ENCODE measurements at regions not wholly inside any gene's neighbourhood (a gene's known extent, or its start where the extent isn't known, plus 50 kb on each side); places are given as distances from the start of the nearest gene placed in this dataset.

DNA sequence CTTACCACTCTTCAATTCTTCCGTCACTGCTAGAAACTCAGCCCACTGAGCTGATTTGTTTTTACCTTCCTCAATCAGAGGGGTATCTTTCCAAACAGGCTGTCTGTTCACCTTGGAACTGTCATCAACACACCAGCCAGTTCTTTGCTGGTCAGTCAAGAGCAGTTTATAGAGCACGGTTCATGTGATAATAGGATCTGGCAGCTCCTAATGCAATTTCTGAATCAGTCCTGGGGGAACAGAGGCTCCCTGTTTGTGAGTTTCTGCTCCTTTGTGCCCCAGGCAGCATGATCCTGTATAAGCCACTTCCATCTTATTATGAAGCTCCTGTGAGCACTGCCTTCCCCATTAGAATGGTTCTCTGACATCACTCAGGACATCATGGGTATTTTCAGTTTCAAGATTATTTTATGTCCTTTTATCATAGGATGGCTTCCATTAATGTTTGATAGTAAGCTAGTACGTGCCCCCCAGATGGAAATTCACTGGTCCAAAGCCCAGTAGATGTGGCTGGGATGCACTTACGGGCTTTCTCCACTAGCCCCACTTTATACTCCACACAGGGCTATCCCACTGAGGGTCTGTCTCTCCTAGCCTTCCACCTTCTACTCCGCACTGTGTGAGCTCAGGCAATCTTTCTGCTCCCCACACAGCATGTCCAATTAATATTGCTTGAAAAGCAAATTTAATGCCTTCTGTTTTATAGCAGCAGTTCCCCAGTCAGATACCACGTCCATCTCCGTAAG lies 85.5 kb upstream of the SPIN1 start:
- DNase-seq (ENCODE audit: low spot score in 2 of 2): no peak
- ATAC-seq: no peak
- H3K9me3 Mint-ChIP-seq: no peaks in the 10 kb centered on the region
- H3K4me3 Mint-ChIP-seq: no peak overlapping the region
- H3K36me3 Mint-ChIP-seq: no peaks in the 10 kb centered on the region
- H3K4me1 Mint-ChIP-seq: peaks cover 39% of the 10 kb centered on the region
- H3K27ac Mint-ChIP-seq: peak overlapping the region; percentile 66

DNA sequence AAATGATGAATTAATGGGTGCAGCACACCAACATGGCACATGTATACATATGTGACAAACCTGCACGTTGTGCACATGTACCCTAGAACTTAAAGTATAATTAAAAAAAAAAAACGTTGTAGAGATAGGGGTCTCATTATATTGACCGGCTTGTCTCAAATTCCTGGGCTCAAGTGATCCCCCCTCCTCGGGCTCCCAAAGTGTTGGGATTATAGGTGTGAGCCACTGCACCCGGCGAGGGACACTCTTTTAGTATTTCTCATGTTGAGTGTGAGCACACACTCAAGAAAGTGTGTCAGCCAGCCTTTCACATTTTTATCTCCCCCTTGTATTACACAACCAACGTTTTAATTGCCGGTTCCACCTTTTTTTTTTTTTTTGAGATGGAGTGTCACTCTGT lies 87.7 kb upstream of the SPIN1 start:
- no peak for ATAC-seq
- no peak for DNase-seq (ENCODE audit: low spot score in 2 of 2)
- H3K9me3 Mint-ChIP-seq: peaks cover 4% of the 10 kb centered on the region
- no peak overlapping the region for H3K27ac Mint-ChIP-seq
- no peaks in the 10 kb centered on the region for H3K36me3 Mint-ChIP-seq
- H3K4me1 Mint-ChIP-seq: peaks cover 33% of the 10 kb centered on the region
- H3K4me3 Mint-ChIP-seq: no peak overlapping the region

DNA sequence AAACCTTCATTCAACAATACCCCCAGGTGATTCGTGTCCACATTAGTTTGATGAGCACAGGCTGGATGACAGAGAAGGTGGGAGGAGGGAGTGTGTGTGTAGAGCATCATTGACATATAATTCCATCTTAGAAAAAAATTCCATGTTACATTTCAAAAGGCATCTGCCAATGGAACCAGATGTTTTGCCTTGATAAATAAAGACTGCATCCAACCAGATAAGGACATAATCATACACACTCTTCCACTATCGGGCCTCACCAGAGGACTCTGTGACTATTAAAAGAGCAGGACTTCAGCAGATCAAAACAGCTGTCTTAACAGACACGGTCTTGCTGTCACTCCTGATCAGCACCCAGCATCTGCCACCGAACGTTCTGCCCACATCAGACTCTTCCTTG lies 96.4 kb upstream of the SPIN1 start:
- H3K9me3 Mint-ChIP-seq: no peaks in the 10 kb centered on the region
- ATAC-seq (no peak), DNase-seq (ENCODE audit: low spot score in 2 of 2) (no peak)
- H3K27ac Mint-ChIP-seq: no peak overlapping the region
- H3K4me3 Mint-ChIP-seq: no peak overlapping the region
- no peaks in the 10 kb centered on the region for H3K4me1 Mint-ChIP-seq
- H3K36me3 Mint-ChIP-seq: no peaks in the 10 kb centered on the region

DNA sequence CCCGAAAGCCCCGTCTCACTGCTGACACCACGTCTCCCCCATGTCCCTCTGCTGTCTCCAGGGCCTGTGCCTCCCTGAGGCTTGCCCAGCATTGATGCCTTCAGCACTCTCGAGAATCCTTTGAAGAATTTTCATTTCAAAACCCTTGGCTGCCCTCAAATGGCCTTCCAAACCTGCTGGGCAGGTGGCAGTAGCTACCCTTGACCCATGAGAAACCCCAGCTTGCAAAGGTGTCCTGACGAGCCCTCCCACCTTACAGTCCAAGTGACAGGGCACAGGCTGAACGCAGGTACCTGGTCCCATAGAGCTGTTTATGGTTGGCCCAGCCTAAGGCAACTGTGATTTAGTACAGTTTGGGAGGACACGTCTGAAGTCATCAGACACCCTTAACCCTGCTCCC lies 97.2 kb upstream of the SPIN1 start:
- no peak for ATAC-seq

DNA sequence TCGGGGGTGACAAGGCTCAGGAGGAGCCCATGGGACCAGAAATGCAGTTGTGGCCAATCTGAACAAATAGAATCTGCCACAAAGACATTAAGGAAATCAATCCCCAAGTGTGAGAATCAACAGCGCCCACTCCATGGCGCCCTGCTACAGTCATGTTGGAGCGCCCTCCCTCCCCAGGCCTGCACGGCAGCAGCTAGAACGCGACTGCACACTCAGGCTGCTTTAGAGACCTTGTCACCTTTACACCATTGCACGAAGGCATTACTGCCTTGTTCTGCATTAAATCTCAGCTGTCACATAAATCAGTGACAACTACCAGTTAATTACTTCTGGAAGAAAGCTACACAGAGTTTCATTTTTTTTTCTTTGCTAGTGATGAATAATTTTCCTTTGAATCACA lies 98.7 kb upstream of the SPIN1 start:
- Mint-ChIP-seq H3K27ac (no peak overlapping the region), H3K9me3 (peaks cover 4% of the 10 kb centered on the region), H3K4me1 (no peaks in the 10 kb centered on the region)

More for the DNA sequence above, 97.2 kb upstream of the SPIN1 start:
- Mint-ChIP-seq H3K4me1 (no peaks in the 10 kb centered on the region), H3K27ac (no peak overlapping the region), H3K9me3 (no peaks in the 10 kb centered on the region), H3K4me3 (no peak overlapping the region), H3K36me3 (no peaks in the 10 kb centered on the region)
- DNase-seq (ENCODE audit: low spot score in 2 of 2): no peak

DNA sequence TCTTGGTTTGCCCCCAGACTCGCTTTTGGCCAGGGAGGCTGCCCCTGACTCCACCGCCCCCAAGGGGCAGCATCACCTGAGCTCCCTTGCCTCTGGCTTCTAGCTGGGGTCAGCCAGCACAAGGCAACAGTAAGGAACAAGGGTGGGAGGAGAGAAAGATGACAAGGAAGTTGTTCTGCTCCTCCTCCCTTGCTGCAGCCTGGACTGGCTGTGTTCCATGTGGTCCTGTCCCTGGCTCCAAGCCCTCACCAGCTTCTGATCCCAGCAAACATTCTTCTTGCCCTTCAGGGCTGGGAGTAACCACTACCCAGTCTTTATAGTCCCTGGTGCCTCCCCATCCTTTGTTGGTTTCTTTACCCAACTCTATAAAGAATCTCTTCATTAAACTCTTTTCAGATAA lies 100.3 kb upstream of the SPIN1 start:
- no peak for DNase-seq (ENCODE audit: low spot score in 2 of 2)
- Mint-ChIP-seq H3K4me1 (no peaks in the 10 kb centered on the region), H3K9me3 (peaks cover 8% of the 10 kb centered on the region), H3K36me3 (no peaks in the 10 kb centered on the region), H3K4me3 (no peak overlapping the region), H3K27ac (no peak overlapping the region)
- no peak for ATAC-seq

More for the DNA sequence above, 98.7 kb upstream of the SPIN1 start:
- no peak for ATAC-seq
- Mint-ChIP-seq H3K4me3 (no peak overlapping the region), H3K36me3 (no peaks in the 10 kb centered on the region)
- no peak for DNase-seq (ENCODE audit: low spot score in 2 of 2)

DNA sequence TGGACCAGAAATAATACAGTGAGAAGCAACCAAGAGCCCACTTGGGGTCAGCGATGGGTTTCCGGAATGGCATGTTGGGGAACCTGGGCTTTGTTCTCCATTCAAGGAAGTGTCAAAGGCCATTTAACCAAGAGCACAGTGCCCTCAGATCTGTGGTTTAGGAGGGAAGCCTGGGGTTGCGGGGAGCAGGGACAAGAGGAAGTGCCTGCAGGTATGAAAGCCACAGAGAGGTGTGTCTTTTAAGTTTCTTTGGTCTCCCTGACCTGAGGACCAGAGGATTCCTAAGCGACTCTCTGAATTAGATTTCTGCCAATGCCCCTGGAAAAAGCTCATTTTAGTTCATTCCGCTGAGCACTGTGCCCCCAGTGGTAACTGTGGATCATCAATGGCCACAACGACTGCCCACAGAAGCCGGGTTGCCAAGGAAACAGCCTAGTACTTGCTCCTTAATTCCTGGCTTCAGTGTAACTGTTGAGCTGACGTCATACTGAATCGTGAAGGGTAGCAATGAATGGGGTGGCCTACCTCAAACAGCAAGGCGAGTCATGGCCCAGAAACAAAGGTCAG lies 107.3 kb upstream of the SPIN1 start:
- peaks cover 10% of the 10 kb centered on the region for H3K9me3 Mint-ChIP-seq
- H3K36me3 Mint-ChIP-seq: no peaks in the 10 kb centered on the region
- H3K4me1 Mint-ChIP-seq: peaks cover 21% of the 10 kb centered on the region
- peak overlapping the region; percentile 49 for H3K27ac Mint-ChIP-seq
- DNase-seq (ENCODE audit: low spot score in 2 of 2) (no peak), ATAC-seq (peak; percentile 75)
- H3K4me3 Mint-ChIP-seq: no peak overlapping the region

DNA sequence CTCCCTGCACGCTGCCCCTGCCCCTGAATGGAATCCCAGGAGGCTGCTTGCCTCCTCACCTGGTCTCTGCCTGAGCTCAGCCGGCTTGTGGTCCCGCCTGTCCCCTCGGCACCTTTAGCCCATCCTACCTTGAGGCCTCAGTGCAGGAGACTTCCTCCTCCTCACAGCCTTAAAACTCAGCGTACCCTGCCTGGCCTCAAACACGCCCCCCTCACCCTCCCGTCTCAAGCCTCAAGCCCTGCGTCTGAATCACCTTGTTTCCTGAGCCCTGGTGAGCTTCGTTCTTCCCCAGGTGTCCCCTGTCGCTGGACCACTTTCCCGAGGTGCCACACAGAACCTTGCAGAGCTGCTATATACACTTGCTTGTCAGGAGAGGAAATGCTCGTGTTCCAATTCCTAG lies 110.2 kb upstream of the SPIN1 start:
- peaks cover 2% of the 10 kb centered on the region for H3K9me3 Mint-ChIP-seq
- peaks cover 21% of the 10 kb centered on the region for H3K4me1 Mint-ChIP-seq
- no peaks in the 10 kb centered on the region for H3K36me3 Mint-ChIP-seq
- DNase-seq (ENCODE audit: low spot score in 2 of 2) (no peak), ATAC-seq (no peak)
- no peak overlapping the region for H3K4me3 Mint-ChIP-seq
- no peak overlapping the region for H3K27ac Mint-ChIP-seq

DNA sequence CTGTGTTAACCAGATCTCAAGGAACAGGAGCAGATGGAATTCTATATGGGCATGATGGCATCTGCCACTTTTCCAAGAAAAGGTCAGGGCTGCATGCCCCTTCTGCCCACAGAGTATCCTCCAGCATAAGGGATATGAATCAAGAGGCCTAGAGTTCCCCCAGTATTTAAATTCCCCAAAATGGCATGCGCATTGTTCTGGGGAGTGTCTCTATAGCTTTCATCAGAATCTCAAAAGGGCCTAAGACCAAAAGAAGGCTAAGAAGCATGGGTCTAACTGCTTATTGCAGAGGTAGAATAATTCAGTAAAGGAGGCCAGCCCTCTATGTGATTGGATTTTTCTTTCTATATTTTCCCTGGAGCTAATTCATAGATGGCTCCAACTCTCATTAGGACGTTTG lies 114.2 kb upstream of the SPIN1 start:
- Mint-ChIP-seq H3K9me3 (no peaks in the 10 kb centered on the region), H3K36me3 (no peaks in the 10 kb centered on the region), H3K4me1 (peaks cover 6% of the 10 kb centered on the region), H3K27ac (no peak overlapping the region), H3K4me3 (no peak overlapping the region)
- ATAC-seq: no peak
- DNase-seq (ENCODE audit: low spot score in 2 of 2): no peak

DNA sequence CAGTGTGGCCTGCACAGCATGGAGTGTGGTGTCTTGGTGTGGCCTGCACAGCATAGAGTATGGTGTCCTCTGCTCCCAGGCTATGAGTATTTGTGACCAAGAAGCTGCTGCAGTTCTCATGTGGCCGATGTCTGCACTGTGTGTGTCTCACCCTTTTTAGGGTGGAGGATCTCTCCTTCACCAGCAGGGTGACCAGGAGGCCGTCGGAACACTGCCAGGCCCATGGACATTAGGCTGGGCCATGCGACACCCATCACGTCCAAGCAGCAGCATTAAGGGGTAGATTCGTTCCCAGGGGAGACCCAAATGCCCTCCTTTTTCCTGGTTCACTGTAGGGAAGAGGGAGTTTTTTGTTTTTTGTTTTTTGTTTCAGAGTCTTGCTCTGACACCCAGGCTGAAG lies 115.3 kb upstream of the SPIN1 start:
- Mint-ChIP-seq H3K36me3 (no peaks in the 10 kb centered on the region), H3K9me3 (no peaks in the 10 kb centered on the region), H3K27ac (no peak overlapping the region), H3K4me3 (no peak overlapping the region), H3K4me1 (peaks cover 6% of the 10 kb centered on the region)
- ATAC-seq (no peak), DNase-seq (ENCODE audit: low spot score in 2 of 2) (no peak)

DNA sequence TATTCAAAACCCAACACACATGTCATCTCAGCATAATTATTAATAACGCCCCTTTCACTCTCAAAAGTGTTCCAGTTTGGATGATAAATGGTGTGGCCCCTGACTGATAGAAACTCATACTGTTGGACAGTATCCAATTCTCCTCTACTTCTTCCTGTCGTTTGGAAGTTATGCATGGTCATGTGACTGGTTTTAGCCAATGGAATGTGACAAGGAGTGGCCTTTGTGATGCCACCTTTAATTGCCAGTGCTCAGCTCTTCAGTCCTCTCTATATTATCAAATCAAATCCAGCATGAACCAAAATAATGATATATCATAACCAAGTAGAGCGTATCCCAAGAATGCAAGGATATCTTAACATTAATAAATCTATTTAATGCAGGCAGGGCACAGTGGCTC lies 117.8 kb upstream of the SPIN1 start:
- no peaks in the 10 kb centered on the region for H3K4me1 Mint-ChIP-seq
- H3K4me3 Mint-ChIP-seq: no peak overlapping the region
- H3K9me3 Mint-ChIP-seq: no peaks in the 10 kb centered on the region
- H3K36me3 Mint-ChIP-seq: no peaks in the 10 kb centered on the region
- DNase-seq (ENCODE audit: low spot score in 2 of 2) (no peak), ATAC-seq (no peak)
- no peak overlapping the region for H3K27ac Mint-ChIP-seq

DNA sequence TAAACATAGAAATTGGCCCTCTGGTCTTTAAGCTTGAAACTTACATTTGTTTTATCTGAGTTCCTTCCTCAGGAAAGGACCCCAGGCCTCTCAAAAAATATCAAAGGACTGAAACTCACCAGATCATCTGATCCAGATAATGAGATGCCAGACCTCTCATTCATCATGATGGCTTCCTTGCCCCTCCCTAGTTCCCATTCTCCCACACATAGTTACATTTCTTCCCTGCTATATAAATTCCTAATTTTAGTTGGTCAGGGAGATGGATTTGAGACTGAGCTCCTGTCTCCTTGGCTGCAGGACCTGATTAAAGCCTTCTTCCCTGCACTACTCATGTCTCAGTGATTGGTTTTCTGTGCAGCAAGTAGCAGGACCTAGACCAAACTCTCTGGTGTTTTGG lies 119.4 kb upstream of the SPIN1 start:
- Mint-ChIP-seq H3K9me3 (no peaks in the 10 kb centered on the region), H3K27ac (no peak overlapping the region), H3K36me3 (no peaks in the 10 kb centered on the region), H3K4me3 (no peak overlapping the region), H3K4me1 (no peaks in the 10 kb centered on the region)
- no peak for DNase-seq (ENCODE audit: low spot score in 2 of 2)
- ATAC-seq: no peak

DNA sequence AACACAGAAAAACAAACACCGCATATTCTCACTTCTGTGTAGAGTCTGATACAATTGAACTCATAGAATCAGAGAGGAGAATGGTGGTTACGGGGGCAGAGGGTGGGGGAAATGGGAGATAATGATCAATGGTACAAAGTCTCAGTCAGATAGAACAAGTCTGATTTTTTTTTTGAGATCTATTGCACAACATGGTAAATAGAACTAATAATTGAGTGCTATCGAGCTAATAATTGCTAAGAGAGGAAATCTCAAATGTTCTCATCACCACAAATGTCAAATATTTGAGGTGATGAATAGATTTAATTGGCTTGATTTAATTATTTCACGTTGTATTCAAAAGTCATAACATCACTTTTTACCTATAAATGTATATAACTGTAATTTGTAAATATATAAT lies 121.0 kb upstream of the SPIN1 start:
- ATAC-seq: no peak
- Mint-ChIP-seq H3K9me3 (no peaks in the 10 kb centered on the region), H3K4me1 (no peaks in the 10 kb centered on the region)

DNA sequence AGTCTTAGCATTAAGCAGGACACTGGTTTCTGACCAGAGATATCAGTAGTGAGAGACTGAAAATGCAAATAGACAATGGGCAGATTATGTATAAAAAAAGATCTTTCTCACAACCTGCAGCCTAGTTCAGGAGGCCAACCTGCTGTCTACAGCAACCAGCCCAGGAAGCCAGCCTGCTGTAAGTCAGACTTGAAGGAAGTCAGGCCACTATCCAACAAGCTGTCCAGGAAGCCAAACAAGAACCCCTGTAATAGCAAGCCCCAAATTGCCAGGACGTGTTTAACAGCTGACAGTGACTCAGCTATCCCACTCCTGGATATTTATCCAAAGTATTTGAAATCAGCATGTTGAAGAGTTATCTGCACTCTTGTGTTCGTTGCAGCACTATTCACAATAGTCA lies 121.8 kb upstream of the SPIN1 start:
- Mint-ChIP-seq H3K27ac (no peak overlapping the region), H3K36me3 (no peaks in the 10 kb centered on the region), H3K4me1 (no peaks in the 10 kb centered on the region), H3K9me3 (no peaks in the 10 kb centered on the region), H3K4me3 (no peak overlapping the region)
- DNase-seq (ENCODE audit: low spot score in 2 of 2): no peak
- no peak for ATAC-seq

More for the DNA sequence above, 121.0 kb upstream of the SPIN1 start:
- no peak overlapping the region for H3K4me3 Mint-ChIP-seq
- DNase-seq (ENCODE audit: low spot score in 2 of 2): no peak
- no peaks in the 10 kb centered on the region for H3K36me3 Mint-ChIP-seq
- no peak overlapping the region for H3K27ac Mint-ChIP-seq

DNA sequence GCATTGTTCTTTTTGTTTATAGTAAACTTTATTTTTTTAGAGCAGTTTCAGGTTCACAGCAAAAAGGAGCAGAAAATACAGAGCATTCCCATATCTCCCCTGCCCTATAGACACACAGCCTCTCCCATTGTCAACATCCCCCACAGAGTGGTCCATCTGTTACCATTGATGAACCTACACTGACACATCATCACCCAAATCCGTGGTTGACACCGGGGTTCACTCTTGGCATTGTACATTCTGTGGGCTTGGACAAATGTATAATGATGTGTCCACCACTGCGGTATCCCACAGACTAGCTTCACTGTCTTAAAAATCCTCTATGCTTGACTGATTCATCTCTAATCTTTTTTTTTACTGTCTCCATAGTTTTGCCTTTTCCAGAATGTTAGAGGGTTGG lies 120.7 kb upstream of the SPATA31C2 start:
- Mint-ChIP-seq H3K36me3 (no peaks in the 10 kb centered on the region), H3K4me3 (no peak overlapping the region), H3K4me1 (no peaks in the 10 kb centered on the region), H3K9me3 (no peaks in the 10 kb centered on the region), H3K27ac (no peak overlapping the region)
- ATAC-seq (no peak), DNase-seq (ENCODE audit: low spot score in 2 of 2) (no peak)

DNA sequence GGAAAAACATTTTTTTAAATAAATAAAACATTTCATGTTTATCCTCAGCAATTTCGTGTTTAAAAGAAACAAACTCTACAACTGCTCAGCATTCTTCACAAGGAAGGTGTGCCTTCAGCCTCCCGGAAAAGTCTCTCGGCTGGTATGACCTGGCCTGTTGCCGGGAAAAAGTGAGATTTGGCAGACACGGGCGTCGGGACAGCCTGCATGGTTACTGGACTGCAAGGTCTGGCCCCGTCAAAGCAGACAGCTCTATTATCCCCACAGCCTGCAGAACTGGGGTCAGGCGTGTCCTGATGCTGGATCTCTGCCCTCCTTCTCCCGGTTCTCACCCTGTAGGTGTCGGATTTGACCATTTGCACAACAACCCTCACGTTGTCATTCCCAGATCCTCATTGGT lies 120.3 kb upstream of the SPATA31C2 start:
- Mint-ChIP-seq H3K36me3 (no peaks in the 10 kb centered on the region), H3K9me3 (no peaks in the 10 kb centered on the region)
- ATAC-seq: no peak

More for the DNA sequence above, 120.3 kb upstream of the SPATA31C2 start:
- Mint-ChIP-seq H3K4me1 (no peaks in the 10 kb centered on the region), H3K4me3 (no peak overlapping the region), H3K27ac (no peak overlapping the region)
- no peak for DNase-seq (ENCODE audit: low spot score in 2 of 2)
